NCI-H82 (cell line): ENCODE measurements at regions not wholly inside any gene's neighbourhood (a gene's known extent, or its start where the extent isn't known, plus 50 kb on each side); places are given as distances from the start of the nearest gene placed in this dataset.
"Not testable (repeated sequence)": the region's sequence is repeated elsewhere in the genome, so short reads cannot be mapped to it uniquely, and the experiment has no call there.

Source experiments
- DNase-seq: peaks from one replicate; lab custom pipeline; 2025; lab: John Stamatoyannopoulos, UW

DNA sequence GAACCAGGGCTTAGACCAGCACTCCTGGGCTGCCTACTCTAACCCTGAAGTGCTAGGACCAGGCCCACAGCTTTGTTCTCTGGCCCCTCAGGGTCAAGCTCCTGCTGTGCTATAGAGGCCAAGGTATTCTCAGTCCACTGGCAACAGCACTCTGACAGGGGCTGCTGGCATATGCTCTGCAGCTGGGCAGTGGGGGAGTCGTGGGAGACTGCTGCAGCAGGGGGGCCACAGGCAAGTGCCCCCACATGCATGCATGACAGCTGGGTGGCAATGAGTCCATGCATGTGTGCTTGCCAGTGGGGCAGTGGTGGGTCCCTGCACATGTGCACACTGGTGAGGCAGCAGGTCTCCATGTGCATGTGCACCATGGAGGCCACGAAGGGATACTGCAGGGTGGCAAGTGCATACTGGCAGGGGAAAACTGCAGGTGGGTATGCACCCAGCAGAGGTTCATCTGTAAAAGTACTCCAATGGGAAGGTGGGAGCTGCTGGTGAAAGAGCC lies 364.9 kb upstream of the IRAK1BP1 start:
- no peak for DNase-seq

DNA sequence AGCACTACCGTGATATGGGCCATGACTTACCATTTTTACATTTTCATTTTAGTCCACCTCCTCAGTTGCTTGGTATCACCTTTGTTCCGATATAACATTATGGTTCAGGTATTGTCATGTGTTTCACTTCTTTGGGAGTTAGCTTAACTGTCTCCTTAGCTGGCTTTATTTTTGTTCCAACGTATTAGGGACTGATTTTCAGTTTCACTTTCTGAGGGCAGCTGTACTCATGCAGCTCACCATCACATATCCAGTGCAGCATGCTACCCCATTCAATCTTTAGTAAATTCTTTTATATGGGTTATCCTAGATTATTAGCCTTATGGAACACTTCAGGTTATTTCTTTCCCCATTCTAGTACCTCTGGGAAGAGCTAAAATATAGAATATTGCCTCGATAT lies 362.2 kb upstream of the IRAK1BP1 start:
- no peak for DNase-seq

DNA sequence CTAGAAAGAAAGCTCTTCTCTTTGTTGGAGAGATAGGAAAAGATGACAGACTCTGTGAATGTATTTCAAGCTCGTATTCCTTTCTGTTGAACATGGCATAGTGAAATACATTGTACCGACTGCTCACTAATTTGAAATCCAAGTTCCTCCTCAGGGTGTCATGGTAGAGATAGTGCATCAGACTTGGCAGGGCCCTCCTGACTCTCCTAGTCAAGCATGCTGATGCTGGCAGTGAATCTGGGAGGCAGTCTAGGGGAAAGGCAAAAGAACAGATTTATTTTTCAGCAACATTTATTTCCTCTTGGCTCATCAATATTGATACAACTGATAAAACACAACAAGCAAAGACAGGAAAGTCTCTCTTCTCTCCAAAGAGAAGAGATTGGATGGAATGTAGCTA lies 356.3 kb upstream of the IRAK1BP1 start:
- no peak for DNase-seq

DNA sequence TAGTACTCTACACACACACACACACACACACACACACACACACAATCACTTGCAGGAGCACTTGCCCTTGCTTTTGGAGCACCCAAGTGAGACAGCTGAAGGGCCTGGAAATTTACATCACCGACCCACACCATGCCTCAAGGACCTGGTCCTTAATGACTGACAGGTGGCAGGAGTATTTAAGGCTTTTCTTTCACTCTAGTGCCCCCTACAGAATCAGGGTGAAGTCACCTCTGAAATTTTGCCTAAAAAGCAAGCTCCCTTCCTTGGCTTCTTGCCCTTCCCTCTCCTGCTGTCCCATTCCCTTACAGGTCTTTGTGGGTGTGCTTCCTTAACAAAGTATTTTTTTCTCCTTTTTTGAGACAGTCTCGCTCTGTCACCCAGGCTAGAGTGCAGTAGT lies 353.5 kb upstream of the IRAK1BP1 start:
- DNase-seq = peak; percentile 59

DNA sequence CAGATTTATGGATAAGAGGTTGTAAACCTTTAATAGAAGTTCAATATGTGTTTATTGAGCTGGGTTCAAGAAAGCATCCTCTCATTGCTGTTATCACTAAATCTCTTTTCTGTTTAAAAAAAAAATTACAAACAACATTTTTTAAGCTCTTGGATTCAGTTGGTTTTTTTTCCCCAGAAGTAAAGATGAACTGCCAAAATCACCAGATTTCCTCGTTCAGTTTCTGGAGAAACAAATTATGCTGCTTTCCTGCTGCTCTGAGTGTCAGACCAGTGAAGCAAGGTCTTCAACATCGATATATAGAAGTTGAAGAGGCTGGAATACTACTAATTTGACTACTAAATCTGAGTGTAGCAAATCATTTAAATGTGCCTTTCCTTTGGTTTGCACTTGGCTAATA lies 352.1 kb upstream of the IRAK1BP1 start:
- no peak for DNase-seq

DNA sequence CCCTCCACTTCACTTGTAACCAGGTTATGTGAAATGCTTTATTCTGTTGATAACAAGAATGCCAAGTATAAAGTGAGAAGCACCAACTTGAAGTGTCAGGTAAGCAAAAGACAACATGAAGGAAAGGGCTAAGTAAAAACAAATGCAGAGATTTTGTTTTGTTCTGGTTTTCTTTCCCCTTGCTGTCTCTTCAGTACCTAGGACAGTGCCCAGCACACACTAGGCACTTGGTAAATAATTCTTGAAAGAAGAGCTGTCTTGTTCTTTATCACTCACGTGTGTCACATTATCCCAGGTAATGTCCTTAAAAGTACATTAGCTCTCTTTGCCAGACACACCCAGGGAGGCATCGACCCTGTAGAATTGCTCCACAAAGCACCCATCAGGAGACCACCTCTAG lies 350.0 kb upstream of the IRAK1BP1 start:
- no peak for DNase-seq

DNA sequence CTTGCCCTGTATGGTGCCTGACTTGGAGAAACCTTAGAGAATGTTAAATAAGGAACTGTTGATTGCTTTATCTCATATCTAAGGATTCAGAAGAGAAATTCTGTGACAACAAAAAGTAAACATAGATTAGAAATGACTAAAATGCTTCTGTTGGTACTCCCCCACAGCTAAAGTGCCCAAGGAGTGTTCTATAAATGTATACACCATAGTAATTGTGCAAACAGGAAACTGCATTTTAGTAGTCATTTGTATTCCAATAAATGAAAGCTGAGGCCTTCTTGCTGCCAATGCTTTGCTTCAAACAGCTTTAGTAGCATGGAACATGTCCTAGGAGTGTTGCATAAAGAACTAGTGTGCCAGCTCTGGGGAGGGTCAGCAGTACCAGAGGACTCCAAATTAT lies 343.7 kb upstream of the IRAK1BP1 start:
- no peak for DNase-seq

DNA sequence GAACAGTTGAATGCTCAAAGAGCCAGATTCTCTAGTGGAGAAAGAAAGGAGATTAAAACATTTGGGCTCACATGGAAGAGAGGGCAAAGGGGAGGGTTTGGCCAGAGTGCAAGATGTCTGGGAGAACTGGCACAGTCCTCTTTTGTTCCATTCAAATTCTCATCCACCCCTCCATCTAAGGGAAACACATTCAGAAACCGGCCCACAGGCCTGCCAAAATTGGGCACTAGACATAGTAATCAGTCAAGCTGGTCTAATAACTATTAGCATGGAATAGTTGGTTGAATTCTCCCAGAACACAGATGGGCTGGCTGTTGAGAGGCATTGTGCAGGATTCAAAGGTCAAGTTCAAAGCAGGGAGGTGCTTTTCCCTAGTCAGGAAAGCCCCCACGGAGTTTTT lies 341.4 kb upstream of the IRAK1BP1 start:
- DNase-seq = no peak

DNA sequence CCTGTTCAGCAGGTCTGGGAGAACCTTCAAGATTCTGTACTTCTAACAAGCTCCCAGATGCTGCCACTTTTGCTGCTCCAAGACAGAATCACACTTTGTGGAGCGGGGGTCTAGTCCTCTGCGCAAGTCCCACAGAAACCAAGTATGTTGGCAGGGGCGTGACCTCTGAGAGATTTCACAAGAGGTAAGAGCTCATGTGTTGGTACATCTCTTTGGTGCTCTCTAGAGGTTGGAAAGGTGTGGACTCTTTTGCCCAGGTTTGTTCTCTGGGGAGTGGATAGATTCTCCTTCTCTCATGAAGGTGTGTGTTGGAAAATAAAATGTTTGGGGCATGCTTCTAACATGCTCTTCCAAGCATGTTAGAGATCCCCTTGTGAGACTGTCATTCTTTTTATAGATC lies 340.9 kb upstream of the IRAK1BP1 start:
- no peak for DNase-seq

DNA sequence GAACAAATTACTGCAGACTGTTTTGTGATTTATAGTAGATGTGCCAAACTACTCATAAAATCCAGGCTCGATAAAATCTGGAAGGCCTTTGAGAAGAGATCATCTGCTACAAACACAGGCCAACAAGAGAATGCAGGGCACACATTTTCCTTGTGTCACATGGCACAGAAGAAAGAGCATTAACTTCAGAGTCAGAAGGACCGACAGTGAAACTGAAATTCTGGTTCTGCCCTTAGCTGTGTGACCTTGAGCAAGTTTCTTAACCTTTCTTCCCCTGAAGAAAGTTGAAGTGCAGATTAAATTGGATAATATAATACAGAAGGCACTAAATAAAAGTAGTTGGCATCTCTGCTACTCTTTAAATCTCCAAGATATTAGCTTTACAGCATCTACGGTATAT lies 338.4 kb upstream of the IRAK1BP1 start:
- DNase-seq = no peak

DNA sequence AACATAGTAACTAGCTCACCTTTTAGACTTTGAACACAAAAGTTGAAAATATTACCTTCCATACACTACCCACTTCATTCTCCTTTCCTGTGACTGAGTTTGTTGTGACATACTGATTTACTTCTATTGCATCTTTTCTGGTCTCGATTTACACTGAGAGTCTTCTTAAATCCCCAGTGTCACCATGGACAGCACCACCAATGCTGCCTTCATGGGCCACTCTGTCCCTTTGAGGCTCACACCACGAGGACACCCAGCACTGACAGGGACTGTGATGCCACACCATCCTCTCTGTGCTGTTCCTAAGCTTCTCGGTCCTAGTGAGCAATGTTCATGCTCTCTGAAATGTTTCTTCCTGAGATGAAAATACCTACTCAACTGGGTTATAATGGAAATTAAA lies 337.1 kb upstream of the IRAK1BP1 start:
- no peak for DNase-seq

DNA sequence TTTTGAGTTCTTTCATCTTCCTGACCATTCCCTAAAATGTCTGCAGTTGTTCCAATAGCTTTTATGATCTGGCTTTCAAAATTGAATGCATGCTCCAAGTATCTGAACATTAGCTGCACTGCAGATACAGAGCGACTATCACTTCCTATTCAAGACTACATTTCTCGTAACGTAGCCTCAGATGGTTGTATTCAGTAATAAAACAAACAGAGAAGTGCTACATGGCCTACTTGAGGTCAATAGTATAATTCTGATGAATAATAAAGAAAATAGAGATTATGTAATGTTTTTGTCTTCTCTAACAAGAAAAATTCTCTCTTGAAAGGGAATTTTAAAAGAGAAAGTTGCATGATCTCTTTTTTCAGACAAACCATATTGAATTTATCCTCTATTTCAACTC lies 333.9 kb upstream of the IRAK1BP1 start:
- no peak for DNase-seq

DNA sequence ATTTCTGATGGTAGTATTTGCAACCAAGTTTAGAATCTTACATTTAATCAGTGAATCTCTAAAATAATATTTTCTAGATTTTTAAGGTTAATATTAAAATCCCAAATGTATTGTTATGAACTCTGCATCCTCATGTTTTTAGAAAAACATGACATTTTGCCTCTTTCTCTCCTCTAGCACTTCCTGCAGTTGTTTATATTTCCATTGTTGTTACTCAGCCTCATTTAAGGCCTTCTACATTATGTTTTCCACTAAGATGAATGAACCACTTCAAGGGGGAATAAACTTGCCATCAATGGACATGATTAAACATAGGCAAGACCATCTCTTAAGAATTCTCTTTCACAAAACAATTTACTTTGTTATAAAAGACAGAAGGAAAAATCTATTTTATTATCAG lies 333.5 kb upstream of the IRAK1BP1 start:
- no peak for DNase-seq

DNA sequence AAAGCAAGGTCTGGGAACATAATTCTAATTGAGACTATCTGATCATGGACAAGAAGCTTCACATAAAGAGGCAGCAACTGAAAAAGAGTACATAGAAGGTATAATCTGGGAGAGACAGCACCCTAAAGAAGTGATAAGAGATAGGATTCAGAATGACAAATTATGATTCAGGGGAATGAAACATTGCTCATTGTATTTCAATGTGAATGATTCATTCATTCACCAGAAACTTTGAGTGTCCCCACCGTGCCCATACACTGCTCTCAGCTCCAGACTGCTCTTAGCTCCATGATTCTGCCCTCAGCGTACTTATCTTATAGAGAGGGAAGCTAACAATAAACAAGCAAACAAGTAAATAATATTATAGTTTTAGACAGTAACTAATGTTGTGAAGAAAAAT lies 329.3 kb upstream of the IRAK1BP1 start:
- DNase-seq = no peak

DNA sequence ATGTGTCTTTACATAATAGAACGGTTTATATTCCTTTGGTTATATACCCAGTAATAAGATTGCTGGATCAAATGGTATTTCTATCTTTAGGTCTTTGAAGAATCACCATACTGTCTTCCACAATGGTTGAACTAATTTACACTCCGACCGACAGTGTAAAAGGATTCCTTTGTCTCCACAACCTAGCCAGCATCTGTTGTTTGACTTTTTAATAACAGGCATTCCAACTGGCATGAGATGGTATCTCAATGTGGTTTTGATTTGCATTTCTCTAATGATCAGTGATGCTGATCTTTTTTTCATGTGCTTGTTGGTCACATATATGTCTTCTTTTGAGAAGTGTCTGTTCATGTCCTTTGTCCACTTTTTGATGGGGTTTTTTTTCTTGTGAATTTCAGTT lies 319.7 kb upstream of the IRAK1BP1 start:
- DNase-seq = not testable (repeated sequence)

DNA sequence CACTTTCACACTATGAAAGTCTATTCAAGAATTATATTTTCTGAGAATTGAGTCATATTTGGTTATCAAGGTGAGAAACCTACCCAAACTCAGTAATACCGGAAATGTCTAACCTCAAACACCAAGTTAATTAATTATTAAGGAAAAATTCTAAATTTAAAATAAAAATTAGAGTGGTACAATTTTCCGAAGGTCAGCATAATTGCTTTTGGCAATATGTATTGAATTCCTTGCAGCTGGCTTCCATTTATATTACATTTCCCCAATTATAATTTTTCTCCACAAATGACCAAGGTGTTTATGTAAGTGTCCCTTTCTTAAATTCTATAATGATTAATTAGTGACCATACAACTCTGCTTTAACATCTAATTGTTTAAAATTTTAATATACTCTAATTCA lies 316.0 kb upstream of the IRAK1BP1 start:
- DNase-seq = no peak

DNA sequence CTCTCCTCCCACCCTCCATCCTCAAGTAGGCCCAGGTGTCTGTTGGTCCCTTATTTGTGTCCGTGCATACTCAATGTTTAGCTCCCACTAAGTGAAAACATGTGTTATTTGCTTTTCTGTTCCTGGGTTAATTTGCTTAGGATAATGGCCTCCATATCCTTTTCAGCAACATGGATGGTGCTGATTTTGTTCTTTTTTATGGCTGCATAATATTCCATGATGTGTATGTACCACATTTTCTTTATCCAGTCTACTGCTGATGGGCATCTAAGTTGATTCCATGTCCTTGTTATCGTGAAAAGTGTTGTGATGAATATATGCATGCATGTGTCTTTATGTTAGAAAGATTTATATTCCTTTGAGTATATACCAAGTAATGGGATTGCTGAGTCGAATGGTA lies 314.9 kb upstream of the IRAK1BP1 start:
- no peak for DNase-seq

DNA sequence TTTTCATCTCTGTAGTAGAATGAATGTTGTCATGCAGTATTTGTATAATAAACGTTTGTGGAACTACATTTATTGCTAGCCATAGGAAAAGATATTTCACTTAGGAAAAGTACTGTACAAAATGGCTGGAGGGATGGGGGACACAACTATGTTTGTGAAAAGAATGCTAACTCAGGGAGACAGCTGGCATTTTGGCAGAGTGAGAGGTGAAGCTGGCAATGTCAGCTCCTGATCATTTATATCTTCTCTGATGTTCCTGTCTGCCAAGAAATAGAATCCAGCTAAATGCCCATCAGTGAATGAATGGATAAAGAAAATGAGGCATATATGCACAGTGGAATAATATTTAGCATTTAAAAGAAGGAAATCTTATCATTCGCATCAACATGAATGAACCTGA lies 313.0 kb upstream of the IRAK1BP1 start:
- no peak for DNase-seq

DNA sequence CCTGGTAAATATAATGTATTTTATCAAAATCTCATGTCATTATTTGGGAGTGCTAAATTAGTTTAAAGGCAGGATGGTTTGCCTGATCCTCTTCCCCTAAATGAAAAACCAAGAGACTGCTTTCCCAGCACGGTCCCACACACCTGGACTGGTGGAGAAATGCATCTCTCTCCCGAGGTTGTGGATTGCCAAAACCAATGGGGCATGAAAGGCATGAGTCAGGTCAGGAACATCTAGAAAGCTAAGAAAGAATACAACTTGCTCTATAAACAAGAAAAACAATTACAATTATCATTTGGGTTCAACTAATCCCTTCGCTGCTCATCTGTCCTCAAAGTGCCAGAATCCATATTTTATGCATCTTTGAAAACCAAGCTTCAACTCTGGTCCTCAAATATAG lies 308.3 kb upstream of the IRAK1BP1 start:
- DNase-seq = no peak

DNA sequence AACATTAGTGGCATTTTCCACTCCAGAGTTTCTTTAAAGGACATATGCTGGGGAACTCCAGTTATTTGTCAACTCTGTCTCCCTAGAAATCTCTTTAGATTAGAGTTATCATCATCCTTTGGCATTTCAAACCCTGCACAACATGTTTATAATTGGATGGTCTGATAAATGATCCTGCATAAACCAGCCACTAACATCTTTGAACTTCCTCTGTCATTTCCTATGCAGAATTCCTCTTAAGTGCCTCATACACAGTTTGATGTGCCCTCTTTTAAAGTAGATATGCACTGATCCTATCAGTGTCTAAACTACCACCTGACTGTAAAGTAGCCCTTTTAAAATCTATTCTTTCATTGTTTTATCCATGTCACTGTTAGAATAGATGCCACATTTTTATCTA lies 306.3 kb upstream of the IRAK1BP1 start:
- DNase-seq = no peak

DNA sequence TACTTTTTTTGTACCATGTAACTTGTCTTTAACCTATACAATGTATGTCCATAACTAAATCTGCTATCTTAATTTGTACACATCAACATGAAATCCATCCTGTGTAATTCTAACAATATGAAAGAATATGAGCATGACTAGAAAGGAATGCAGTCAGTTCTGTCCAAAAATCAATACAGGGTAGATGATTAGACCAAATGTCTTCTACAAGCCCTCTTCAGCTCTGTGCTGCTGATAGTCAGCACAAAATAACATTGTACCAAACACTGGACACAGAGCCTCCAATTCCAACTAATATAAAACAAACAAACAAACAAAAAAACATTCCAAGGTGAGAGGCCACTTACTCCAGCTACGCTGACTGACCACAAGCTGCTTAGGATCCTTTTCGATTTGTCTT lies 301.4 kb upstream of the IRAK1BP1 start:
- DNase-seq = no peak

DNA sequence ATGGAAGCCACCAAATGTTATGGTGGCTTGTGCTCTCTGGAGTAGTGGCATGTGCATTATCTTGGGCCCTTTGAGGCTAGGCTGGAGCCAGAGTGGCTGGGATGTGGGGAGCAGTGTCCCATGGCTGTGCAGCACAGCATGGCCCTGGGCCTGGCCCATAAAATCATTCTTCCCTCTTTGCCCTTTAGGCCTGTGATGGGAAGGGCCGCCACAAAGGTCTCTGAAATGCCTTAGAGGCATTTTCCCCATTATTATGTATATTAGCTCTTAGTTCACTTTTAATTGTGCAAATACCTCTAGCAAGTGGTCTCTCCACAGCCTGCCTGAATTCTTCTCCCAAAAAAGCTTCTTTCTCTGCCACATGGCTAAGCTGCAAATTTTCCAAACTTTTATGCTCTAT lies 297.3 kb upstream of the IRAK1BP1 start:
- no peak for DNase-seq

DNA sequence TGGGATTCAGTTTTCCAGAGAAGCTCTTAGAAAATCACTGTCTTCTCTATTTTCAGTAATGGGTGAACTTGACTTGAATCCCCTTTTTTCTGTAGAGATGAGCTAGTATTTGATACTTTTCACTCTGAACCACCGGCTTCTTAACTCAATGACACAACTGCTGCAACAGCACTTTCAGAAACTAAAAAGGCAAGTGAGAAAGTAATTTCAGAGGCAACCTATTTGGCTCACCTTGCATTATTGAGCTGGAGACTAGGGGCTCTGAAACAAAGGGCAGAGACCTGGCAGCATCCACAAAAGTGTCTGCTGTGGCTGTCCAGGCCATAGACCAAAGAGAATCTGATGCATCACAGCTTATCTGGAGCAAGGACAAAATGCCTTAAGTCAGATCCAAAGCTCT lies 289.8 kb upstream of the IRAK1BP1 start:
- DNase-seq = no peak

DNA sequence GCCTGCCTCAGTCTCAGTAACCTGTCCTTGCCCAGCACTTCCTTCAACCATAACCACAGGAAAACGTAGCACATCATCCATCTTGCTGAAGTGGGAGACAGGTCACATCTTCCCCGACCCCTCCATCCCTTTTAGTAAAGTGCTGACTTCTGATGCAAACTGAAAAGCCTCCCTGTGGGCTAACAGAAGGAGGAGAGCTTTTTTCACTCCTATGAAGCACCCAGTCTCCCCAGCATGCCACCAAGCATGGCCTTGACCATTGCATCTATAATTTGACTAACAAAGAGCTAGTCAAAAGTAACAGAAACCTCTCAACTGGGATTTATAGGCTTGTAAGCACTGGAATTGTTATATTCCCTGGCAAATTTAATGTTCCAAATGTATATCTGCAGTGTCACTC lies 288.9 kb upstream of the IRAK1BP1 start:
- no peak for DNase-seq

DNA sequence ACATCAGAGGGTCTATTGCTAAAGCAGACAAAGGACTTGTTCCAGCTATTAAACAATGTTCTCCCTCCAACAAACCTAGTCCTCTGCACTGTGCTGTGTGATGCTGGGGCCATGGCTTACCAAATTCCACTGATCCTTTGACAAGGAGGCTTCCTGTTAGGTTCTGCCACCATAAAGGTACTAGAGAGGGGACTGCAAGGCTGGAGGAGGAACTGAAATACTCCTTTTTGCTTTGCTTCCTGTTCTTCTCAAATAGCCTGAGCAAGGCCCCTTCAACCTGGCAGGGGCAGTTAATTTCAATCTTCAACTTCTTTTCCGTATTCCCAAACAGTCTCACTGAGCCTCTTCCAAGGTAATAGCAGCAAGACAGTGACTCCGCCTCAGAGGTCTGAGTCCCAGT lies 286.4 kb upstream of the IRAK1BP1 start:
- no peak for DNase-seq
